HG03354 (cell line): ENCODE measurements at regions not wholly inside any gene's neighbourhood (a gene's known extent, or its start where the extent isn't known, plus 50 kb on each side); places are given as distances from the start of the nearest gene placed in this dataset.

Source experiments
- ATAC-seq: cut with Tn5 transposase; IDR thresholded peaks from one replicate; pipeline ENCODE4 v1.9.1; 2021; ENCODE audit warnings: mild to moderate bottlenecking; ENCODE audit not compliant: unreplicated experiment, poor library complexity, severe bottlenecking

DNA sequence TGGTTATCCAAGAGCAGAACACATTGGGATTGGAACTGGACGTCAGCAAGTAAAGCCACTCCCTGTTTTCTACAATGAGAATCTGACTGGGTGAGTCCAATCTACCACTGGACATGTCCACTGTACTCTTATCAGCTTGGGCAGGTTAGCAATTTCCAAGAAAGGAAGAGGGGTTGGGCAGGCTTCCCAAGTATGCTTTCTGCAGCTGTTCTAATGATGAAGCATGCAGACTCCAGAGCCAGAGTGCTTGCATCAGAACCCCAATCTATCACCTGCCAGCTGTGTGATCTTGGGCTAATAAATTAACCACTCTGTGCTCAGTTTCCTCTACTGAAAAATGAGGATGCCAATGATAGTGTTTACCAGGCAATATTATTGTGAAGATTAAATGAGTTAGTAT lies 92.0 kb downstream of the EMP1 start:
- ATAC-seq = no peak

DNA sequence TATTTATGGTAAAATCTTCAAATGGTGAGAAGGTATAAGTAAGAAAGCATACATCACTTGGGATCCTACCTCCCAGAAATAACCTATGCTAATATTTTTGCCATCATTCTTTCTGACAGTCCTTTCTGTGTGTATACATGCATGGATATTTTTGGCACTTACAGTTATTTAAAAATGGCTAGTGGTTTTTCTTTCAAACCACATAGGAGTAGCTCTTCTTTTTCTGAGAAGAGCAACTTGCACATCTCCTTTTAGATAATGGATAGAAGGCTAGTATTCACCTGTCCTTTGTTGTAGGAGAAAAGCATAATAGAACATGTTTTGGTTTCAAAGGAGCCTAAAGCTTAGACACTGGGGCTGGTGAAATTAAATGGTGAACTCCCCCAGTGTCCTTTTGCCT lies 87.3 kb downstream of the EMP1 start:
- no peak for ATAC-seq

DNA sequence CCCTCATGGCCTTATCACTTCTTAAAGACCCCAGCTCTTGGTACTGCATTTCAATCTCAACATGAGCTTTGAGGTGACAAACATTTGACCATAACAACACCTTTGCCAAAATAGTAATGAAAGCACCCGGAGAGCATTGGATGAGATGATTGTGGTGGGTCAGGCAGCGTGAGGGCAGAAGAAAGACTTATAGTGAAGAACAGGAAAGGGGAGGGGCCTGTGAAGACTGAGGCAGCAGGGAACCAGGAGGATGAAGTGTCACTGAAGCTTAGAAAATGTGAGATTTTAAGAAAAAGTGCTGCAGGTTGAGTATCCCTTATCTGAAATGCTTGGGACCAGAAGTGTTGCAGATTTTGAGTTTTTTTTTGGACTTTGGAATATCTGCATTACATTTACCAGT lies 86.3 kb downstream of the EMP1 start:
- no peak for ATAC-seq

DNA sequence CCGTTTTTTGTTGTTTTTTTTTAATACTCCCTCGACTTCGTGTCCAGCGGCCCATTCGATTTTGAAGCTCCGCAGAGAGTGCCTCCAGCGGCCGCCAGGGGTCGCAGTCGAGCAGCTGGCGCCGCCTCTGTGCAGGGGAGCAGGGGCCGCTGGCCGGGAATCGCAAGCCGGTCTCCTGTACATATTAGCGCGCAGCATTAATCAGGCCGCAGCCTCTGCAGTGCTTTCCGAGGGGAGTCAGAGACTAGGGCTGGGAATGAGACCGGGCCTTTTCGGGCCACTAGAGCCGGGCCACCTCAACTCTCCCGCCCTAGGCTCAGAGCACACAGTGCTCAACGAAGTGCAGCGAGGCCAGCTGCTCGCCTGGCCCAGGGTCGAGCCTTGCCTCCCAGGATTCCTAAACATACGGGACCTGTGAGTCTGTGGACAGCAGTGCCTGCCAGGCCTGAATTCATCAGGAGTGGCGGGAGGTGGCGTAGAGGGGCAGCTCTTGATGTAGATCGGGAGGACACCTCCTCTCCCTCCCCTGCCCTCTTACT lies 81.8 kb downstream of the EMP1 start:
- peak; percentile 93 for ATAC-seq

GRCh38 chr12:13277293-13277692 lies 80.8 kb downstream of the EMP1 start:
- ATAC-seq = no peak

DNA sequence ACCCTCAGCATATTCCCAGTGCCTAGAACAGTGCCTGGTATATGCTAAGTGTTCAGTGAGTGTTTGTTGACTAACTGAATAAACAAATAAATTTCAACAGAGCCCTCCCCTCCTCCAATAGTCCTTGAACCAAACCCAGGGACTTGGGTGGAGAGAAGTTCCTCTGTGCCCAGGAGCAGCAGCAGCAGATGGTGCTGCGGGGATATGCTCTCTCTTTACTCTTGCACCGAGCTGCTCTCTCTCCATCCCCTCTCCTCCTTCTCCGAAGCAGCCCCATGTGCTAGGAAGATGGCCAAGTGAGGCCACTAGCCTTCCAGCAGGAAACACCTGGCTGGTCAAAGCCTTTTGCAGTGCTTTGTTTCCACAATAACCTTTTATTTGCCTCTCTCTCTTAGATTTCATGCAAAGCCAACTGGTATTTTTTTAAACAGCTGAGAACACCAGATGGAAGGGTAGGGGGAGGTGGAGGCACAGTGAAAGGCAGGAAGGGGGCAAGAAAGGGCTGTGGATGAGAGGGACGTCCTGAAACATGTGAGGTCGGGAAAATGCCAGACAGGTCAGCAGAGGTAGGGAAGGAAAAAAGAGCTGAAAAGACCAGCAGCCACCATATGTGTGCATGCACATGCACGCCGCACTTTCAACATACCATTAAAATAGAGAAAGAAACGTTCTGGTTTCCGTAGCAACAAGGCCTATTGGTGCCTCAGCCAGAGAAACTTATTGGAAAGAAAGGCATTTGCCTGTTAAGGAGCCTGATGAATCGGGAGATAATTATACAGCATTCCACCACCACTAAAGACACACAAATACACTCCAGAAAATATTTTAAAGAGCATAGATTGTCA lies 78.9 kb downstream of the EMP1 start:
- no peak for ATAC-seq

DNA sequence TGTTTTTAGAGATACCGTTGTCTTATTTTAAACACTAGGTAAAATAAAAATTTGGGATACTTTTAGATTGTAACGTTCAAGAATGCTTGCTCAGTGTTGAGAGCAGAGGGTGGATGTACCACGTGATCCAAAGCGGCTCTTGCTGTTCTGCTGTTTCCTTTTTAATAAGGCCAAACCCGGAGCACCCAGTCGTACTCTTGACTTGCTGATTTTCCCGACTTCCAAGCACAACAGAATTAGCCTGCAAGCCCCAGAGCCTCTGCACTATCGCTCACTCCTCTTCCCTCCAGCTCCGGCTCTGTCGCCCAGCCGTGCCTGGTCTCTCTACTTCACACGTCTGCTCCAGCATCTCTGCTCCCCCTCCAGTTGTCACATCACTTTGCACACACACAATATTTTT lies 77.3 kb downstream of the EMP1 start:
- no peak for ATAC-seq

DNA sequence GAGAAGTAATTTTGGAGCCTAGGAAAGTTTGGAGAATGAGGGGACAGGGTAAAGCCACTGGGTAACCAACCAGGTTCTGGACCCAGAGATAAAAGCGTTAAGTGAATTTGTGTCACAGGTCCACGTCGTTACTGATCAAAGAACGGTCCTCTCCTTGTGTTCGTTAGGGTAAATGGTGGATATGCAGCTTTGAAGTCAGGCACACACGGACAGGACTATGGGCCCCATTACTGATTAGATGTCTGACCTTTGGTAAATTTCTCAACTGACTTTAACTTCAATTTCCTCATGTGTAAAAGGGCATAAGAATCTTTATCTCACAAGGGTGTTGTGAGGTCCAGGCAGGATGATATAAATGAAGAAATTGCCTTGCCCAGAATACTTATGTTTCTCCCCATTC lies 76.6 kb downstream of the EMP1 start:
- no peak for ATAC-seq

DNA sequence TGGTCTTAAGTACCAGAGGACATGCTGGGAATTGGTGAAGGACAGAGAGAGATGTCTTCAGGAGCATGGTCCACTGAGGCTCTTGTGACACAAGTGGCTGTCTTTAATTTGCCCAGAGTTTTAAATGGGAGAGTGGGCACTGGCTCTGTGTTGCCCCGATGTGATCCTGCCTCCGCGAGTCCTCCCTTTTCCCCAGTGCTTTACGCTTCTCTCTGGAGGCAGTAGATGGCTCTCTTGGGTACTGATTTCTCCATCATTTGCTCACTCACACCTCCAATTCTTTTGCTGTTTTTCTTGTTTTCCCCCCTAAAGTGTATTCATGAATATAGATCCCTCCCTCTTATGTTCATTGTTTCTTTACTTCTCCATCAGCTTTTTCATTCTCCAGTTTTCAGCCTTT lies 74.3 kb downstream of the EMP1 start:
- no peak for ATAC-seq
